ENCODE measurements at regions not wholly inside any gene's neighbourhood (a gene's known extent, or its start where the extent isn't known, plus 50 kb on each side); places are given as distances from the start of the nearest gene placed in this dataset.
A peak's percentile ranks its signal among the peaks of the same experiment; 100 is the strongest.

DNA sequence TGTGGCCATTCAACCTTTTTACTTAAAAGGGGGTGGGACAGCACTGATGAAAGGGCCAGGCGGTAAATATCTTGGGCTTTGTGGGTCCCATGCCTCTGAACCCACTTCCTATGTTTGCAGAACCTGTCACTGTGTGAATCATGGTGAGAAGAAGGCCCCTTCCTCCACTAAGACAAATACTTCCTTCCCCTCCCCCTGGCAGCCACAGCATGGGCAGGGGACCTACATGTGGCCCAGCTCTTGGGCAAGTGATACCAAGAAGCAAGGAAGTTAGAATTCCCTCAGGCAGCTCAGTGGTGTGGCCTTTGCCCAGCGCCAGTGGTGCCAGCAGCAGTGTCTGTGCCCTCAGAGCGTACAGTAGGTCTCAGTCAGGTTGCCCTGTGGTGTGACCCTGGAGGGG, 168.6 kb downstream of the TRIM33 start:
- DNase-seq (ENCODE audit: low read depth in 2 of 2): peak; percentile 32 to 50

DNA sequence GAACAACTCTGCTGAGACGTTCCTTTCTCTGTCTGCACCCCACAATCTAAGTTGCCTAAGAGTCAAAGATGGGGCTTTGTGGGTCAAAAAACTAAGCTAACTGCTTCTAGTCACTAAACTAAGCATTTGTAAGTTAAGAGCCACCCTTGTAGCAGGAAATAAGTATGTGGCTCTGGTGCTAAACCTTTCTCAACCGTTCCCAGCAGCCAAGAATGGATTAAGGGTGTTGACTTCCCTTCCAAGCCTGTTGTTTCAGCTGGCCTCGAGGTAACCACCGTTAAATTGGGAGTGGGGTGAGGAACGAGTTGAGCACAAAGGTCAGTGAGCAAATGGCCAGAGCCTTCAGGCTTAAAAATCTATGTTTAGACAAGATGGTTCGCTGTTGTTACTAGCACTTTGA, 169.1 kb downstream of the TRIM33 start:
- DNase-seq (ENCODE audit: low read depth in 2 of 2): no peak

DNA sequence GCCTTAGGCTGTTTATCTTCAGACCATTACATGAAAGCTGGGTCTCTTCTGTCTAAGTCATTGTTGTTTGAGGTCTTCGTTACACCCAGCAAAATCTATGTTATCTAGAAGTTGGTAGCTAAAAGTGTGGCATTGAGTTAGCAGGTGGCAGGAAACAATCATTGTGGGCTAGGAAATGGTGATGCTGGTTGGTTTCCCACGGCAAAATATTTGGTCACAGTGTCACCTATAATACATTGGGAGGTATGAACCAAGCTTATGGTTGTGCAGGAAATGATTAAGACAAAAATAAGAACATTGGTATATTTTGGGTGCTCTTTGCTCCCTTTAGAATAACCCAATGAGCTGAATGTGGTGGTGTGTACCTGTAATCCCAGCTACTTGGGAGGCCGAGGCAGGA, 169.7 kb downstream of the TRIM33 start:
- DNase-seq (ENCODE audit: low read depth in 2 of 2): peak; percentile 30 to 34

DNA sequence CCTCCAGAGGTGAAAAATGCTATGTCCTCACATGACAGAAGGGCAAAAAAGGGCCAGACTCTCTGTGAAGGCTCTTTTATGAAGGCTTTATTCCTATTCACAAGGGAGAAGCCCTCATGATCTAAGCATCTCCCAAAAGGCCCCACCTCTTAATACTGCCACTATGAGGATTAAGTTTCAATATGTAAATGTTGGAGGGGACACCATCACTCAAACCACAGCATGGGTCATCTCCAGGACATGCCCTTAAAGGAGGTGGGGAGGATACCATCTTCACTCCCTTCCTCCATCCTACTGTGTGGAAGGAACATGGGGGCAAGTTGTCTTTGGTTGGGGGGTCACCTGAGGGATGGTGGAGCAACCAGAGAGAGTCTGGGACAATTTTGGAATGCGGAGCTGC, 170.1 kb downstream of the TRIM33 start:
- DNase-seq (ENCODE audit: low read depth in 2 of 2): no peak

DNA sequence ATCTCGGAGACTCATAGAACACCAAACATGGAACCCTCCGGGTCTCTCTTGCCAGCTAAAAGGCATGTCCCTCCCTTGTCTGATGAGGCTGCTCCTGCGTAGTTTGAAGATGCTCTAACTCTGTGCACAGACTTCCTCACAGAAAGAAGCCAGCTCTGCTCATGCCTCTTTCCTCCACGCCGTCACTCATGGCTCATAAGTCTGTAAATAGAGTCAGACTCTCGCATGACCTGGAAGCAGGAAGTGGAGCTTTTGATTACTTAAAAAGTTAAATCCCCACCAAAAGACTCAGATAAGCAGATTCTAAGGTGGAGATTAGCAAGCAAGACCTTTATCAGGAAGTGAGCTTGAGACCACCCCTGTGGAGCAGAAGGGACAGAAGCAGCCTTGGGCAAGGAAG, 171.6 kb downstream of the TRIM33 start:
- DNase-seq (ENCODE audit: low read depth in 2 of 2): no peak

DNA sequence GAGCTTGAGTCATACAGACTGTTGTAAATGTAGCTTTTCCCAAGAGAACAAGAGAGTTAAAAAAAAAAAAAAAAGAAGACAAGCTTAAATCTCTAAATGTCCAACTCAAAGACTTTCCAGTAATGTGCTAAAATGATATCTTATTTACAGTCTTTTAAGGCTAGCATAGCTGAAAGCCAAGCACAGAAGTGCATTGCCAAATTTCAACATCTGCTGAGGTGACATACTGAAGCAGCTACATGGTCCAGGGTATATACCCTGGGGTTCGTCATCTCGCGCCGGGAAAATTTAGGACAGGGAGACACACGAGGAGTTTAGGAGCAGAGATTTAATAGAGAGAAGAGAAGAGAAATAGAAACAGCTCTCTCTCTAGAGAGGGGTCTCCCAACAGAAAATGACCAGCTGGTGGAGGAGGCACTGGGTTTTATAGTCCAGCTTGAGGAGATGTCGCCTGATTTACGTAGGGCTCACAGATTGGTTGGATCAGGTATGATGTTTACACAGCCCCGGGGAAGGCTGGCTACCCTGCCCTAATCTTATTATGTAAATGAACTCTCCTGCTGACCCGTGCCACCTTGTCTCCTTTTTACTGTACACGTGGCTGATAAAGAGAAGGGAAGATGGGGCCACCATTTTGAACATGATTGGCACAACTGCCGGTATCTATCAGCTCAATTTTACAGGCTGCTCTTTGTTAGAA, 172.7 kb downstream of the TRIM33 start:
- DNase-seq (ENCODE audit: low read depth in 2 of 2): no peak

DNA sequence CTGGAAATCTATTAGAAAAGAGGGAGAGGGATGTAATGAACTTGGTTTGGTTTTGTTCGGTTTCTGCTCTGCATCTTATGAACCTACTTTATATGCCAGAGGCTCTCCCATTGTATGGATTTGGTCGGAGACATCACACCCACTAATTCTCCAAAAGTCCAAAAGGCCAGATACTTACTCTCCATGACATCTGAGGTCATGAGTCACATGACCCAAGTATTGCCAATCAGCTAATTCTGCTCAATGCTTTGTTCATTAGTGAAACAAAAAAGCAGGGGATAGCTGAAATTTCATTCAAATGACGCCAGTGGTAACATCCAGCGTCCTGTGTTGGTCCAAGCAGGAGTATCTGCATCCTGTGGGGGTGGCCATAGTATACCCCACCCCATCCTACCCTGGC, 173.6 kb downstream of the TRIM33 start:
- DNase-seq (ENCODE audit: low read depth in 2 of 2): no peak

DNA sequence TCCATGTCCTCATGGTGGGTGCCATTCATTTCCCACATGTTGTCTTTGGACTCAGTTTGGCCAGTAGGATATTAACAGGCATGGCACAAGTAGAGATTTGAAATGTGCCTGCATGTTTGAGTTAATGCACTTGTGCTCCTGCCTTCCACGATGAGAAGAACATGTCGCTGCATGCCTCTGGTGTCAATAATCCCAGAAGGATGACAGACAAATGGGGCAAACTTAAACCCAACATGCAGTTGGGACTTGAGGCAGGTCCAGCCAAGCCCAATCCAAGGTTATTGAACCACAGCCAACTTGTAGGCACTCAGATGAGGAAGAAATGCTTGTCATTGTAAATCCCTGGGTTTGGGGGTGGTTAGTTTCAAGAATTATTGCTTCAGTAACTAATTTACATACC, 174.6 kb downstream of the TRIM33 start:
- DNase-seq (ENCODE audit: low read depth in 2 of 2): no peak

DNA sequence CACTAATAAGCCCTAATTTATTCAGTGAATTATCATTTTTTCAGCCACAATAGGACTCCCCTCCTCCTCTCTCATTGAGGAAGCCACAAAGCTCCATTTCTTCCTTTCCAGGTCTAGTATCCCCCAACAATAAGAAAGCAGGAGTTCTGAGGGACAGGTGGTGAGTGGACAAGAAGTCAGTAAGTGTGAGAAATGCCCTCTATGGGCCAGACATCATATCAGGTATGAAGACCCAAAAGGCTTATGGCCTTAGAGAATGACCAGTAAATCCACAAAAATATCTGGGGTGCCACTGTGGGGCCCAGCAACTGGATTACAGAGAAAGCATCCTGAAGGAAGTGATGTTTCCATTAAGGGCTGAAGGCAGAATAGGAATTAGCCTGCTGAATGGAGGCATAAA, 175.7 kb downstream of the TRIM33 start:
- no peak for DNase-seq (ENCODE audit: low read depth in 2 of 2)

DNA sequence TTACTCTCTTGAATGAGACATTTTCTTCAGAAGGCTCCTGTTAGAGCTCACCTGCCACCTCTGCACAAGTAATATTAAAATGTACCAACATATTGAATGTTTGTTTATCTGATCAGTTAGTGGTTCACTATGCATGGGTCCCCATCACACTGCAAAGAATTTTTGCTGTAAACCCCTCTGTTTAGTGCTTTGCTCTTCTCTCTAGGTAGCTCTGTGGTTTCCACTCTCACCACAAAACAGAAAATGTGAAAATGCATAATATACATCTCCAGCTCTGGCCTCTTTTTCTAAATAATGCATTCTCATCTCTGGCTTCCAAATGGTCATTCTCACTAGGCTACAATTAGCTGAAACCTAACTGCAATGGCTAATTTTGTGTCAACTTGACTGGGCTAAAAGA, 176.7 kb downstream of the TRIM33 start:
- DNase-seq (ENCODE audit: low read depth in 2 of 2): no peak

DNA sequence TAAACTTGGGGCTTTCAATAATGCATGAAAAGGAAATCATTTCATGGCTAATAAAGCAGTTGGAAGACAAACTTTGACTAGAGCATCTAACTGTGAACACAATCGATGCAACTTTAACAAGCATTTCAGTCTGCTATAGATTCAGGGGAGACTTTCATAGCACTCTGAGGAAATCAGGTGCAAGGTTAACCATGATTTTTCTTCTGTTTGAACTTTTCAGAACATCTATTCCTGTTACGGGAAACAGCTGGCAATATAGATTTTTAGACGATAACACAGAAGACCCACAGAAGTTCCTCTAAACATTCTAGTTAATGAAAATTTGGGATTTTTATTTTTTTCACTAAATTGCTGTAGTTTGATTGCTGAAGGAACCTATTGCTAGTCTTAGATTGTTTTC, 177.3 kb downstream of the TRIM33 start:
- no peak for DNase-seq (ENCODE audit: low read depth in 2 of 2)

DNA sequence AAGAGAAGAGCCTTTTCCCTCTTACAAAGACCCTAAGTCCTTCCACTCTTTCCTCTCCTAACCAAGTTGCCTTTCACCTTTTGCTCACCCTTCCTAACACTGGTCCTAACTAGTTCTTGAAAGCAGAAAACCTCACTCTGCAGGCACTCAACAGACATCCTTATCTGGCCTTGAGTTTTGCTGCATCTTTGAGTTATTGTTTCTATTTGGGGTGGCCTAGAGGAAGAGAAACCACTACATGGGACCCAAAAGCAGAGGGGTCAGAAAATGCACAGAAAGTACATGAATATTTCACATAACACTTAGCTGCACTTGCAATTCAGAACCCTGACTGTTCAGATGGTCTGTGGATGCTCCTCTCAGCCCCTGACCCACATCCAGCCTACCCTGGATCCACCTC, 178.3 kb upstream of the SYT6 start:
- DNase-seq (ENCODE audit: low read depth in 2 of 2): no peak

DNA sequence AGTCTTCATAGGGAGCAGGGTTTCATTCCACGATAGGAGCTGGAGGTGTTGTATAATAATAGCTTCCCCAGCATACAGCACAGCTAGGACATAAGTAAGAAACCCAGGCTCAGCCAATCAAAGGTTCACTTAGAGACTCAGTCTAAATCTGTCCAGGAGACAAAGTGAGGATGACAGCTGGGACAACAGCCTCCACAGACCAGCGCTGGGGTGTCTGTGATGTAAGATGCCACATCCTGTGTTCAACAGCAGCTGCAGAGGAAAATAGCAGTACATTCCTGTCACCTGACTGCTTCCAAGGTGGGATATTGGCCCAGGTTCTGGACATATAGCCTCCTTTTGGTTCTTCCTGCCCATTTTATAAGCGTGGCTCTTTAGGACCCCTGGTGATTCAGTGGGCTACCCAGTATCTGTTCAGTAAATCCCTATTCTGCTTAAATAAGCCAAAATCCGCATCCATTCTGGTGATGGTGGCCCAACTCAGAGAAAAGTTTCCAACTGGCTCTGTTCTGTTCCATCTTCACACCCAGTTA, 176.8 kb upstream of the SYT6 start:
- DNase-seq (ENCODE audit: low read depth in 2 of 2): no peak

DNA sequence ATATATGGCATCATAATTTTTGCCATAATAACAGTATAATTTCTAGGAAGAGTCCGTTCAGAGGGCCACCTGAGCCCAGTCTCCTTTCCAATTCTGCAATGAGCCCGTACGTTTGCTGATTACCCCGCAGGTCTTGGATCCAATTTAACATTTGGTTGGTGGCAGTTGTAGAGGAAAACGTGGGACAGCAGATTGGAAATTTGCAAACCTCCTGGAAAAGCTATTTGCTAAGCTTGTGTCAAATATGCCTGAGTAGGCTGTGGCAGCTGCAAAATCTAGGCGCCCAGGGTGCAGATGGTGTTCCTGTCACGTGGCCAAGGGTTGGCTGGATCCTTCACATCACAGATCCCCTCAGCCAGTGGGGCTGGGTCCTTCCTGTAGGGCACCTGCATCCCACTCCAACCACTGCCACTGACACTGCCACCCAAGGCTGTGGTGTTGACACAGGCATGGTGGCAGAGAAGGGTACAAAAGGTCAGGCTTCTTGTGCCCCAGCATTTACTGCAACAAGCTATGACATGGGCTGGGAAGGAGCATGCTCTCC, 174.8 kb upstream of the SYT6 start:
- no peak for DNase-seq (ENCODE audit: low read depth in 2 of 2)

DNA sequence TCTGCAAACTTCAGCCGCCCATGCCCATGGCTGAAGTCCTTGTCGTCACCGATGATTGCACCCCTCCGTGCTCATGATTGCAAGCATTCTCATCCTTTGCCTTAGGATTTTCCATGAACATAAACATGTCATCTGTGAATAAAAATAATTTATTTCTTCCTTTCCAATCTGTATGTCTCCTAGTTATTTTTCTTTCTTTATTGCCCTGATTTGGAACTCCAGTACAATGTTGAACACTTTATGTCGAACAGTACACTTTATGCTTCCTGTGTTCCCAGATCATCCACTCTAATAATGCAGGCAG, 170.9 kb upstream of the SYT6 start:
- no peak for DNase-seq (ENCODE audit: low read depth in 2 of 2)

DNA sequence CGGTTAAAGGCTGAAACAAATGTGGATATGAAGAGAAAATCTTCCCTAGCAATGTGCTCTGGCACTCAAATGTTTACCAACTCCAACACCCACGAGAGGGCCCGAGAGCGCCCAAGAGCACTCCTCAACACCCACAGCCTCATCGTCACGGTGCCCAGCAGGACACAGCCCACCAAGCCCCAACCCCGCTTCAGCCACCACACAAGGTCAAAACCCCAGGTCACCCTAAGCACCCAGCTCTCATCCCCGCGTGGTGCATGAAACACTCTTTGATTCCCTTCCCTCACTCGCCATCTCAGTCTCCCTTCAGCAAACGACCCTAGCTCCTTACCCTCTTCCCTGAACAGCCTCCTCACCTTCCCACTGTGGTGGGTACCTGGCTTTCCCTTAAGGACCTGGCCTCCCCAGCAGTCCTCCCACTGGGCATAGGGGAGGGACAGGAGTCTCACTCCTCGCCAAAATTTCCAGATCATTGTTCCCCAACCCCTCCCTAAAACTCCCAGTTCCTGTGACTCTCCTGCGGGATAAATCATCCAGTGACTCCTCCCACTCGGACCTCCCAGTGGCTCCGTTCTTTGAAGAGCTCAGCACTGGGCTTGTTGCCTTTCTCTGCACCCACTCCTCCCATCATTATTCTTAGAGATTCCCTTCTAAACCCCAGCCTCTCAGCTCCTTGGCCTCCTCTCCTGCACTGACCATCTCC, 170.4 kb upstream of the SYT6 start:
- DNase-seq (ENCODE audit: low read depth in 2 of 2): no peak

DNA sequence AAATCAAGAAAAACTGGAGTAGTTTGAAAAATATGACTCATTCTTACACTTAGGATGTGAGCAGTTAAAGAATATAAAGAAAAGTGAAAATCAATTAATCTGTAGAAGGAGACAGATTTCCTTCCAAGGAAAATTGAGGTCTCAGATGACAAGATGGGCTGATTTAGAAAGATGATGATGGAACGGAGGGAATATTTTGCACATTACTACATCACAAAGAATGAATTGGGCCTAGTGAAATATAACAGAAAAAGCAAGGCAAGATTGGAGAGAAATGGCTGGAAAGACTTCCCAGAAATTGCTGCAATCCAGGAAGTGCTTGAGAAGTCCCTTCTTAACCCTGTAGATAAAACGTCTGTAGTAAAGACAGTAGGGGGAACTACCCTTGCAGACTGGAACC, 169.1 kb upstream of the SYT6 start:
- no peak for DNase-seq (ENCODE audit: low read depth in 2 of 2)

DNA sequence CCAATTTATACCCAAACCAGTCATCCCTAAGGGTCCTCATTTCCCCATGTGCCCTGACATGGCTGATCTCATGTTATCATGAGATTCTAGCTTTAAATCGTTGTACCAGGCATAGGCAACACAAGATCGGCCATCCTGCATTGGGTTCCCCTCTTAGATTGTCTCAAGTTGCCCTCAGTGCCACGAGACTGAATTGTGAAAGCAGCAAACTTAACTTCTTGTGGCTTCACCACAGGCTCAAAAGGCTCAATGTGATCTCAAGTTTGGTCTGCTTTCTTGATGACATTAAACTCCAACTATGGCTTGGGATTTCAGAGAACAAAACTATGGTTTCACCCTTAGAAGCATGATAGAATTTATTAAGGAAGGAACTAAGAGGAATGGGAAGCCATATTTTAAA, 168.5 kb upstream of the SYT6 start:
- no peak for DNase-seq (ENCODE audit: low read depth in 2 of 2)

DNA sequence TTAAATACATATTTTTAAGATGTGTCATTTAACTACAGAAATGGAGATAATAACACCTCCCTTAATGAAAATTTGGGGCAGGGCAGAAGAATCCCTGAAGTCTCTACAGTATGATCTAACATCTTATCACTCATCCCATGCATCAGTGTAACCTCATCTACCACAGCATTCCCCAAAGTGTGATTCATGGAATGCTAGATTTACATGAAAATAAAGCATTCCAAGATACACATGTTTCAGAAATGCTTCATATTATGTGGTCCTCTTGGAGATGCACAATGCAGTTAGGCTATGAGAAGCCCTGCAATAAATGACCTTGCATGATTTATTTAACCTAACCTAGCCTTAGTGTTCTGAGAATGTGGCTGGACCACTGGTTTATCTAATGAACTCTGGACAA, 166.9 kb upstream of the SYT6 start:
- no peak for DNase-seq (ENCODE audit: low read depth in 2 of 2)

DNA sequence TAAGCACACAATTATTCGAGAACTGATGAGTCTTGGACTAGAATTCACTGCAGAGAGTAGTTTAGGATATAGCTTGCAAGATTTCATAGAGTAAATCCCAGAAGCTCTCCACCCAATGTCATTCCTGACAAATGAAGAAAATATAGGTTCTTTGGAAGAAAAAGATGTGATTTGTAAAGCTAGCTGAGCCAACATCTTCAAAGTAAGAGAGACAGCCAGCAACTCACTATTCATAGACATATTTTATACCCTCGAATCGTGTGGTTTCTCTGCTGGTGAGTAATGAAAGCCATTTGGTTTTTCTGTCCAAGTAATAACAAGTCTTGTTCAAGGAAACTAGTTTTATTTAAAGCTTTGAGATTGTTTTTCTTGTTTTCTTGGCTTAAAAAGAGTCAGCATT, 165.7 kb upstream of the SYT6 start:
- no peak for DNase-seq (ENCODE audit: low read depth in 2 of 2)

DNA sequence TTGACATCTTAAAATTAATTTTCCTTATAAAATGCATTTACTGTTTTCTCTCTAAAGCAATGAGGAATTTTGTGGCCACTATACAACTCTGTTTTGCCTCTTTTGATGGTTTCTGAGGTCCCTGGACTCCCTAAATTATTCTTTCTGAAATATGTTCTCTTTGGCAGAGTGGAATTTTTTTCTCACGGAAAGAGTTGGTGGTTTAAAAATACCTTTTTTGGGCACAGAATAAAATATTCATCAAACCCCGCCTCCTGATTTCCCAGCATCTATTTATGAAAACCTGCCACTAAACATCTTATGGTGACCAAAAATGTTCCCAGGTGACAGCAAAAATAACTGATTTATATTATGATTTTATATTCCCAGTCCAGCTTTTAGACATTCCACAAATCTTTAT, 165.3 kb upstream of the SYT6 start:
- no peak for DNase-seq (ENCODE audit: low read depth in 2 of 2)

DNA sequence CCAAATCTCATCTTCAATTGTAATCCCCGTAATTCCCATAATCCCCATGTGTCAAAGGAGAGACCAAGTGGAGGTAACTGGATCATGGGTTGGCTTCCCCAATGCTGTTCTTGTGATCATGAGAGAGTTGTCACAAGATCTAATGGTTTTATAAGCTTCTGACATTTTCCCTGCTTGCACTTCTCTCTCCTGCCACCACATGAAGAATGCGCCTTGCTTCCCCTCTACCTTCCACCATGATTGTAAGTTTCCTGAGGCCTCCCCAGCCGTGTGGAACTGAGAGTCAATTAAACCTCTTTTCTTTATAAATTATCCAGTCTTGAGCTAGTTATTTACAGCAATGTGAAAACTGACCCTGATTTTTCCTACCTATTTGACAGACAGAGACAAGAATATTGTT, 162.5 kb upstream of the SYT6 start:
- no peak for DNase-seq (ENCODE audit: low read depth in 2 of 2)

DNA sequence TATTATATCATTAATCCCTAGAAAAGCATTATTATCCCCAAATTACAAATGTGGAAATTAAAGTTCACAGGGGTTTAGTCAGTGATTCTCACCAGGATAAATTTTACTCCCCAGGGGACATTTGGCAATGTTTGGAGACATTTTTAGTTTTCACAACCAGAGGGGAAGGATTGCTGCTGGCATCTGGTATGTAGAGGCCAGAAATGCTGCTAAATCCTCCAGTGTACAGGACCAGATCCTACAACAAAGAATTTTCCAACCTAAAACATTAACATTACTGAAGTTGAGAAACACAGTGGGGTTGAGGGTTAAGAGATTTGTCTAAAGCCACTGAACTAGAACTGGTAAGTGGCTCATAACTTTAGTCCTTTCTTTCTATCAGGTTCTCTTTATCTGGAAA, 162.0 kb upstream of the SYT6 start:
- no peak for DNase-seq (ENCODE audit: low read depth in 2 of 2)

DNA sequence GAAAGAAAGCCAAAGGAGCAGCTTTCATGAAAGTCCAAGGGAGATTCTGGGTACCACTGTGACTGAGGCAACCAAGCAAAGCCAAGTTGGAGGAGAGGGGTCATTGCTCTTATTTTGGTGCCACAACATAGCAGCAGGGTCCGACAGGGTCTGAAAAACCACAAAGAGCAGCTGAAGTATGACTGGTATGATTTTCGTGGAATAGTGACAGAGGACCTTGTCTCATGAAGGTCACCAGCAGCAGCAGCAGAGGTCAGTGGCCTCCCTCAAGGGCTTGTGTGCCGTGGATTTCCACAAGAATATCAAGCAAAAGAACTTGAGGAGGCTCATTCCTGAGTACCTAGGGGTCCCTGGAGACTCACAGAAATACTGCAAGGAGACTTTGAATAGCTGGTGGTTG, 160.9 kb upstream of the SYT6 start:
- DNase-seq (ENCODE audit: low read depth in 2 of 2): no peak

All from stimulated activated CD8-positive, alpha-beta memory T cell treated with anti-CD3 and anti-CD28 coated beads, Interleukin-7, amount 100 ng/mL, for 4 hours (primary cell).